ENCODE measurements at regions not wholly inside any gene's neighbourhood (a gene's known extent, or its start where the extent isn't known, plus 50 kb on each side); places are given as distances from the start of the nearest gene placed in this dataset.

- no peak for TF ChIP-seq CTCF (IDR thresholded peaks at IDR 0.05)
- no peak for TF ChIP-seq POLR2A (IDR thresholded peaks at IDR 0.05)
These were observed 106.4 kb downstream of the SLIT2 start for GRCh38 chr4:20358110-20358509.
